ENCODE measurements at regions not wholly inside any gene's neighbourhood (a gene's known extent, or its start where the extent isn't known, plus 50 kb on each side); places are given as distances from the start of the nearest gene placed in this dataset.

DNA sequence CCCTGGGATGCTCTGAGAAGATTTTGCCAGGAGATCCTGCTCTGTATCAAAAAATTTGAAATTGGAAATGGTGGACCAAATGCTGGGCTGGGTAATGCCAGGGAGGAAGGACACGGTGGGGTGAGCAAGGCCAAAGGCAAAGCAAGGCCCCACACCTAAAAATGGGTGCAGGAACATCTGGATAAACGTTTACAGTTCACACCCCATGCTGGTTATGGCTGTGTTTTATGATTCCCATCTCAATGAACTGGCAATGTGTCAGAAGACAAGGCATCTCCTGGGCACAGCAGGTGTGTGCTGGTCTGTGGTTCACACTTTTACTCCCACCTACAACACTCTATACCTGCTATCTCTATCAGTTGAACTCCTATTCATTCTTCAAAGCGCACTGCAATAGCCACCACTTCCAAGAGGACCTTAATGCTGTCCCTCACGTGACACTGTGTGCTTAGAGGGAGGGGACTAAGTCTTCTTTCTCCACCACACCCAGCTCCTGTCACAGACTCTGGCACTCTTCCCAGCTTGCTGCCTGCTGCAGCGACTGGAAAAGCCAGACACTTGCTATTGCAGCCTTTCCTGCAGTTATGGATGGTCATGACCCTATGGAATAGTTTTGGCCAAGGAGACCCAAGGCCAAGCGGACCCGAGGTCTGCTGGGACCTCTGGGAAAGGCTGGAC lies 277.5 kb downstream of the CTTN start:
- intact Hi-C loops (cut with micrococcal nuclease; ENCODE audit: unreplicated experiment): no loop called here
- H3K4me2 ChIP-seq: no peak overlapping the region
- no peaks in the 10 kb centered on the region for H3K27me3 ChIP-seq (ENCODE audit: insufficient read depth, low read depth)
- H3K4me3 ChIP-seq: no peak overlapping the region
- DNase-seq: peak in 1 of 2 experiments; percentile 47
- no peaks in the 10 kb centered on the region for H3F3A ChIP-seq (ENCODE audit: insufficient read depth, low read depth)
- no peaks in the 10 kb centered on the region for H3K36me3 ChIP-seq (ENCODE audit: low read depth)
- peaks cover 16% of the 10 kb centered on the region for H4K20me1 ChIP-seq (ENCODE audit: insufficient read depth)
- CTCF ChIA-PET: no interaction called here
- H3K4me1 ChIP-seq (replicated peaks; ENCODE audit: insufficient read depth): no peaks in the 10 kb centered on the region
- no peak overlapping the region for H2AFZ ChIP-seq
- no peak for TF ChIP-seq EZH2 (IDR thresholded peaks at IDR 0.05; ENCODE audit: low read depth)
- TF ChIP-seq, protein P1, sequence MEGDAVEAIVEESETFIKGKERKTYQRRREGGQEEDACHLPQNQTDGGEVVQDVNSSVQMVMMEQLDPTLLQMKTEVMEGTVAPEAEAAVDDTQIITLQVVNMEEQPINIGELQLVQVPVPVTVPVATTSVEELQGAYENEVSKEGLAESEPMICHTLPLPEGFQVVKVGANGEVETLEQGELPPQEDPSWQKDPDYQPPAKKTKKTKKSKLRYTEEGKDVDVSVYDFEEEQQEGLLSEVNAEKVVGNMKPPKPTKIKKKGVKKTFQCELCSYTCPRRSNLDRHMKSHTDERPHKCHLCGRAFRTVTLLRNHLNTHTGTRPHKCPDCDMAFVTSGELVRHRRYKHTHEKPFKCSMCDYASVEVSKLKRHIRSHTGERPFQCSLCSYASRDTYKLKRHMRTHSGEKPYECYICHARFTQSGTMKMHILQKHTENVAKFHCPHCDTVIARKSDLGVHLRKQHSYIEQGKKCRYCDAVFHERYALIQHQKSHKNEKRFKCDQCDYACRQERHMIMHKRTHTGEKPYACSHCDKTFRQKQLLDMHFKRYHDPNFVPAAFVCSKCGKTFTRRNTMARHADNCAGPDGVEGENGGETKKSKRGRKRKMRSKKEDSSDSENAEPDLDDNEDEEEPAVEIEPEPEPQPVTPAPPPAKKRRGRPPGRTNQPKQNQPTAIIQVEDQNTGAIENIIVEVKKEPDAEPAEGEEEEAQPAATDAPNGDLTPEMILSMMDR (conservative IDR thresholded peaks at IDR 0.05): no peak
- BruUV-seq (replicated peaks): no TSS peak
- H3K9me3 ChIP-seq (ENCODE audit: insufficient read depth, low read depth): no peaks in the 10 kb centered on the region
- H3K79me2 ChIP-seq (ENCODE audit: low read depth): no peaks in the 10 kb centered on the region
- no peaks in the 10 kb centered on the region for H3K9me2 ChIP-seq (ENCODE audit: insufficient read depth)
- no peak overlapping the region for H3K27ac ChIP-seq
- POLR2A ChIA-PET (ENCODE audit: unreplicated experiment): no interaction called here

DNA sequence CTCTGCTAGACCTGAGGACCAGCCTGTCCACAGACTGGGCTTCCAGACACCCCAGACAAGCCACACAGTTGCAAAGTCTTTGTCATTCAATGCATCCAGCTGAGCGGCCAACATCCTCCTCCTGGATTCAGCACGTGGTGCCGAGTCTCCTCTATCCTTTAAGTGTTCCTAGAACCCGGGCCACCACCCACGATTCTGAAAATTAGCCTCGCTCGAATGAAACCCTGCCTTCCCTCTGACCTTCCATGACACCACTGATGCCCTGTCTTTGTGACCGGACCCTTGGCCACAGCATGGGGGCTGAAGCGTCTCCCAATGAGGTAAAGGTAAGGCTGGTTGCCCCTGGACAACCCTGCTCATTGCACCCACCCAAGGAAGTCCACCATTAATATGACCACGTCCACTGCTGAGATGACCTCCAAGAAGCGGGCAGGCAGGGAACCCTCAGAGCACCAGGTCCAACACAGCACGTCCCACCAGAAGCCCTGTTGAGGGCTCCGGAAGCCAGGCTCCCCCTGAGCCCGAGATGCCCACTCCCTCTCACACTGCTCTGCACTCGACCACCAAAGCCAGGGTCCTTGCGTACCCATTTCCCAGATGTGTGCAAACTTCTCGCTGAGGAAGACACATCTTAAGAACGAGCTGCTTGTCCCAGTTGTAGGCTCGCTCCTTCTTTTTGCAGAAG lies 279.0 kb downstream of the CTTN start:
- Histone ChIP-seq H3K79me2 (ENCODE audit: low read depth) (no peaks in the 10 kb centered on the region), H3K9me3 (ENCODE audit: insufficient read depth, low read depth) (no peaks in the 10 kb centered on the region), H3F3A (ENCODE audit: insufficient read depth, low read depth) (no peaks in the 10 kb centered on the region), H3K27ac (no peak overlapping the region), H3K36me3 (ENCODE audit: low read depth) (no peaks in the 10 kb centered on the region), H3K4me3 (no peak overlapping the region), H4K20me1 (ENCODE audit: insufficient read depth) (peaks cover 19% of the 10 kb centered on the region), H2AFZ (no peak overlapping the region), H3K4me1 (replicated peaks; ENCODE audit: insufficient read depth) (no peaks in the 10 kb centered on the region), H3K27me3 (ENCODE audit: insufficient read depth, low read depth) (no peaks in the 10 kb centered on the region), H3K9me2 (ENCODE audit: insufficient read depth) (no peaks in the 10 kb centered on the region), H3K4me2 (no peak overlapping the region)
- POLR2A ChIA-PET (ENCODE audit: unreplicated experiment): no interaction called here
- TF ChIP-seq, protein P1 (conservative IDR thresholded peaks at IDR 0.05): no peak
- TF ChIP-seq EZH2 (IDR thresholded peaks at IDR 0.05; ENCODE audit: low read depth): no peak
- CTCF ChIA-PET: no interaction called here
- no peak for DNase-seq
- BruUV-seq (replicated peaks): no TSS peak
- intact Hi-C loops (cut with micrococcal nuclease; ENCODE audit: unreplicated experiment): no loop called here

DNA sequence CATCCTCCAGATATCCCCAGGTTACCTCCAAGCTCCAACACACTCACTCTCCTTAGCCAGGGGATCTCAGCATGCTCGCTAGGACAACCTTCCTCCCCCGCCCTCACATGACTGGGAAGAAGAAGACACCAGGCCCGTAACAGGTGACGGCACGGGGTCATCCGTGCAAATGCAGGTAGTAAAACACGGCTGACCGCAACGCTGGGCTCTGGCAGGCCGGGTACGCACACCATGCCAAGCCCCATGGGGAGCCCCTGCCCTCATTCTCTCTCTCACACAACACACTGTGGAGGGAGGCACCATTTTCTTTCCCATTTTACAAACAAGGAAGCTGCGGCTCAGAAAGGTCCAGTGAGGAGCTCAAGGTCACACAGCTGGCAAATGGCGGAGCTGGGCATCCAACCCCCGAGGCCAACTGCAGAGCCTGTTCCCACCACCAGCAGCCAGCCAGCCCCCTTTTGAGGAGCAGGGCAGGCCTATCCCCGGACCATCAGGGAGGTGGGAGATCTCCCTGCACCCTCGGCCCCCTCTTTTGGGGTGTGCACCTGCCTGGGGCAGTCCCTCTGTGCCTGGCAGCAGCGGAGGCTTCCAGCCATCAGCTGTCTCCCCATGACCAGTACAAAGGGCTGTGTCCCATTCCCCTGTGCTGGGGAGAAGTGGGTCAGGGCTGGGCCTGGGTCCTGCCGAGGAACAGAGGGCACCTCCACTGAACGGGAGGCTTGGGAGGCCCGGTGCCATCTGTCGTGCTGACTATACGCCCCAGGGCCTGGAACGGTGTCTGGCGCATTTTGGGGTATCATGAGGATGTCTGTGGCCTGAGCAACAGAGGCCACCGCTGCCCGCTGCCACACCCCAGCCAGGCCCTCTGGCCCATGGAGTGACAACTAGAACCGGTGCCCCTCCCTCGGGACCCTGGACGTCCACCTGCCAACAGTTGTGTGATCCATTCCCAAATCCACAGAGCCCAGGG lies 280.9 kb downstream of the CTTN start:
- no peaks in the 10 kb centered on the region for H3K4me1 ChIP-seq (replicated peaks; ENCODE audit: insufficient read depth)
- no peaks in the 10 kb centered on the region for H3K27me3 ChIP-seq (ENCODE audit: insufficient read depth, low read depth)
- DNase-seq: no peak
- no peak overlapping the region for H2AFZ ChIP-seq
- no peak overlapping the region for H3K27ac ChIP-seq
- H3K9me3 ChIP-seq (ENCODE audit: insufficient read depth, low read depth): no peaks in the 10 kb centered on the region
- no peaks in the 10 kb centered on the region for H3K36me3 ChIP-seq (ENCODE audit: low read depth)
- POLR2A ChIA-PET (ENCODE audit: unreplicated experiment): no interaction called here
- no TSS peak for BruUV-seq (replicated peaks)
- TF ChIP-seq, protein P1 (conservative IDR thresholded peaks at IDR 0.05): no peak
- no peak for TF ChIP-seq EZH2 (IDR thresholded peaks at IDR 0.05; ENCODE audit: low read depth)
- H3K4me3 ChIP-seq: no peak overlapping the region
- no peak overlapping the region for H3K4me2 ChIP-seq
- H3K79me2 ChIP-seq (ENCODE audit: low read depth): no peaks in the 10 kb centered on the region
- peaks cover 22% of the 10 kb centered on the region for H4K20me1 ChIP-seq (ENCODE audit: insufficient read depth)
- H3K9me2 ChIP-seq (ENCODE audit: insufficient read depth): no peaks in the 10 kb centered on the region
- no peaks in the 10 kb centered on the region for H3F3A ChIP-seq (ENCODE audit: insufficient read depth, low read depth)
- CTCF ChIA-PET: no interaction called here
- intact Hi-C loops (cut with micrococcal nuclease; ENCODE audit: unreplicated experiment): no loop called here
